OCI-LY1 (cell line): ENCODE measurements at regions not wholly inside any gene's neighbourhood (a gene's known extent, or its start where the extent isn't known, plus 50 kb on each side); places are given as distances from the start of the nearest gene placed in this dataset.

Source experiments
- CTCF ChIP-seq: fragments of 200-600 bp; sonication (generic), shearing (Covaris generic); IDR thresholded peaks from 2 replicates; pipeline ENCODE4 v1.5.1; 2017; ENCODE audit warnings: mild to moderate bottlenecking, antibody characterized with exemption, low read length, moderate library complexity, mixed read lengths
- EZH2 ChIP-seq: fragments of 200-600 bp; sonication (generic), shearing (Covaris generic); IDR thresholded peaks from 2 replicates; pipeline ENCODE4 v1.8.0; 2017; ENCODE audit warnings: borderline replicate concordance, mixed run types, mild to moderate bottlenecking, antibody characterized with exemption, low read length, moderate library complexity, mixed read lengths

DNA sequence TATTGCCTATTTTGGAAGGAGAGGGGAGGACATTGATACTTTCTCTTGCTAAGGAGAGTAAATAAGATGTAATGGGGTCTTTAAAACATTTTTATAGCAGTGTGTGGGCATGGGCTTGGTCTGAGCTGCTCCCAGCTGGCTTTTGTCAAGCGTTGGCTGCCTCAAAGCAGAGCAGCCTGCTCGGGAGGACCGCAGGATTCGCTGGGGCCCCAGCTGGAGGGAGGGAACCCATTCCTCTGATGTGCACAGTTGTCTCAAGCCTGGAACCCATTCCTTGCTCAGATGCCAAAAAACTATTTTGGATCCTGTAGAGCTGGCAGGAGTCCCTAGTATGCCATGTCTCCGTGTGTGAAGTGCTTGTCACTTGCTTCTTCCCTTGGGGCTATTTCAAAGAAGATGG, 59.4 kb upstream of the RMDN2 start:
- TF ChIP-seq CTCF (no peak), EZH2 (no peak)
